ENCODE measurements at regions not wholly inside any gene's neighbourhood (a gene's known extent, or its start where the extent isn't known, plus 50 kb on each side); places are given as distances from the start of the nearest gene placed in this dataset.
"Not testable (repeated sequence)": the region's sequence is repeated elsewhere in the genome, so short reads cannot be mapped to it uniquely, and the experiment has no call there.

DNA sequence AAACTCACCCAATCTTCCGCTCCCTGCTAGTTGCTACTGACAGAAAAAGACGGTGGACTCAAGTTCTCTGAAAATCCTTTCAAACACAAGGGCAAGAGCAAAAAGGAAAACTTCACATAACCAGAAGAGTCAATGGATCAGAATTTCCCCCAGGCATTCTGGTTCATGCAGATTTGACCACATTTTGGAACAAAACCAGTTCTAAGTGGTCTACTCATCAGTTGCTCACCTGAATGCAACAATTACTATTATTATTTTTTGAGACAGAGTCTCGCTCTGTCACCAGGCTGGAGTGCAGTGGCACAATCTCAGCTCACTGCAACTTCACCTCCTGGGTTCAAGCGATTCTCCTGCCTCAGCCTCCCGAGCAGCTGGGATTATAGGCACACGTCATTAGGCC lies 80.9 kb upstream of the XYLT1 start:
- TF ChIP-seq, protein P1, sequence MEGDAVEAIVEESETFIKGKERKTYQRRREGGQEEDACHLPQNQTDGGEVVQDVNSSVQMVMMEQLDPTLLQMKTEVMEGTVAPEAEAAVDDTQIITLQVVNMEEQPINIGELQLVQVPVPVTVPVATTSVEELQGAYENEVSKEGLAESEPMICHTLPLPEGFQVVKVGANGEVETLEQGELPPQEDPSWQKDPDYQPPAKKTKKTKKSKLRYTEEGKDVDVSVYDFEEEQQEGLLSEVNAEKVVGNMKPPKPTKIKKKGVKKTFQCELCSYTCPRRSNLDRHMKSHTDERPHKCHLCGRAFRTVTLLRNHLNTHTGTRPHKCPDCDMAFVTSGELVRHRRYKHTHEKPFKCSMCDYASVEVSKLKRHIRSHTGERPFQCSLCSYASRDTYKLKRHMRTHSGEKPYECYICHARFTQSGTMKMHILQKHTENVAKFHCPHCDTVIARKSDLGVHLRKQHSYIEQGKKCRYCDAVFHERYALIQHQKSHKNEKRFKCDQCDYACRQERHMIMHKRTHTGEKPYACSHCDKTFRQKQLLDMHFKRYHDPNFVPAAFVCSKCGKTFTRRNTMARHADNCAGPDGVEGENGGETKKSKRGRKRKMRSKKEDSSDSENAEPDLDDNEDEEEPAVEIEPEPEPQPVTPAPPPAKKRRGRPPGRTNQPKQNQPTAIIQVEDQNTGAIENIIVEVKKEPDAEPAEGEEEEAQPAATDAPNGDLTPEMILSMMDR (IDR thresholded peaks at IDR 0.05) = not testable (repeated sequence)
- TF ChIP-seq POLR2A (IDR thresholded peaks at IDR 0.05) = not testable (repeated sequence)
